Panc1 (cell line): ENCODE measurements at regions not wholly inside any gene's neighbourhood (a gene's known extent, or its start where the extent isn't known, plus 50 kb on each side); places are given as distances from the start of the nearest gene placed in this dataset.

Source experiments
- ATAC-seq: fragments of 200-7000 bp; cut with Tn5 transposase; 2 replicates; pipeline ENCODE4 v1.9.1; 2020; ENCODE audit warnings: mild to moderate bottlenecking, moderate library complexity
- BruUV-seq: library from RNA; stranded (reverse); fragments of 400-500 nt; replicated peaks from 2 replicates; lab custom pipeline; 2021; lab: Mats Ljungman, UMichigan
- CTCF ChIA-PET: fragments of 300-600 bp; sonication (Branson Sonifier 250); formaldehyde crosslinking; loops from one replicate; lab custom pipeline; 2022; ENCODE audit warnings: antibody characterized with exemption; lab: Charles Lee
- POLR2A ChIA-PET: fragments of 300-600 bp; sonication (Branson Sonifier 250); formaldehyde crosslinking; loops from one replicate; lab custom pipeline; 2022; ENCODE audit warnings: antibody characterized with exemption; lab: Charles Lee
- DNase-seq: peaks from one replicate; pipeline ENCODE4 v3.0.0-alpha.2; 2010; ENCODE audit warnings: low read depth, low spot score
- H3K27ac ChIP-seq: 2 replicates; pipeline ENCODE4 v1.5.1; 2011; ENCODE audit warnings: mild to moderate bottlenecking, low read length, inconsistent platforms
- H3K27me3 ChIP-seq: fragments of 200-500 bp; sonication (Bioruptor generic); 2 replicates; pipeline ENCODE4 v1.6.0; 2014; ENCODE audit warnings: low read length, inconsistent platforms; ENCODE audit not compliant: control insufficient read depth, insufficient read depth
- H3K36me3 ChIP-seq: fragments of 200-500 bp; sonication (Bioruptor generic); 2 replicates; pipeline ENCODE4 v1.5.1; 2014; ENCODE audit warnings: inconsistent platforms, mild to moderate bottlenecking, low read length, moderate library complexity; ENCODE audit not compliant: control insufficient read depth, insufficient read depth
- H3K4me1 ChIP-seq: 2 replicates; pipeline ENCODE4 v1.5.1; 2011; ENCODE audit warnings: inconsistent platforms, mild to moderate bottlenecking, low read length, moderate library complexity; ENCODE audit not compliant: control insufficient read depth, insufficient read depth
- H3K4me3 ChIP-seq, 2 experiments: 2 replicates each; pipeline ENCODE4 v1.5.1; 2011 to 2012; ENCODE audit warnings: low read depth in 2 of 2, low read length in 2 of 2, mild to moderate bottlenecking in 2 of 2, inconsistent platforms in 1 of 2, moderate library complexity in 1 of 2
- H3K9me3 ChIP-seq: fragments of 200-500 bp; sonication (Bioruptor generic); 2 replicates; pipeline ENCODE4 v1.5.1; 2014; ENCODE audit warnings: low read depth, mild to moderate bottlenecking, inconsistent platforms, low read length, moderate library complexity; ENCODE audit not compliant: control insufficient read depth, insufficient read depth
- CTCF ChIP-seq: fragments of 450-650 bp; IDR thresholded peaks from 2 replicates; pipeline ENCODE4 v1.5.1; 2017; ENCODE audit warnings: mild to moderate bottlenecking
- POLR2AphosphoS5 ChIP-seq: IDR thresholded peaks from 2 replicates; pipeline ENCODE4 v1.6.1; 2012; ENCODE audit warnings: mild to moderate bottlenecking, low read depth, low read length, moderate library complexity
- REST ChIP-seq, 2 experiments: IDR thresholded peaks; 2 replicates each; pipeline ENCODE4 v1.6.1; 2011 to 2012; ENCODE audit warnings: low read depth in 2 of 2, control low read depth in 1 of 2, low read length in 1 of 2, mild to moderate bottlenecking in 1 of 2, moderate library complexity in 1 of 2; ENCODE audit not compliant: insufficient read depth in 1 of 2
- SIN3A ChIP-seq: IDR thresholded peaks from 2 replicates; pipeline ENCODE4 v1.6.1; 2012; ENCODE audit warnings: low read depth, mild to moderate bottlenecking, low read length, moderate library complexity, borderline replicate concordance; ENCODE audit not compliant: insufficient read depth
- TCF7L2 ChIP-seq: IDR thresholded peaks from 2 replicates; pipeline ENCODE4 v1.6.1; 2011; ENCODE audit warnings: mild to moderate bottlenecking, low read depth, low read length, inconsistent platforms
- in situ Hi-C: cut with HindIII; loops from 2 replicates; pipeline ENCODE4 v1.10.0; 2016; ENCODE audit warnings: low sequenced_read_pairs, low pct_unique_long_range_greater_than_20kb
- intact Hi-C: fragments of 100-400 bp; cut with micrococcal nuclease; formaldehyde crosslinking; loops from one replicate; pipeline ENCODE4 v1.10.0; 2022; ENCODE audit not compliant: unreplicated experiment

GRCh38 chr6:98477231-98477630, 357.1 kb upstream of the POU3F2 start:
- ChIA-PET POLR2A (no interaction called here), CTCF (no interaction called here)
- DNase-seq (no peak), ATAC-seq (no peak)
- in situ Hi-C loops = no loop called here
- no peaks in the 10 kb centered on the region for H3K4me1 ChIP-seq
- intact Hi-C loops = no loop called here
- no peak overlapping the region for H3K4me3 ChIP-seq
- H3K27ac ChIP-seq = no peak overlapping the region
- H3K27me3 ChIP-seq = no peaks in the 10 kb centered on the region
- TF ChIP-seq TCF7L2 = no peak
- TF ChIP-seq SIN3A = no peak
- no peak for TF ChIP-seq REST (IDR thresholded peaks at IDR 0.05; ENCODE audit: insufficient read depth in 1 of 2, low read depth in 2 of 2, low read length in 1 of 2)
- TF ChIP-seq POLR2AphosphoS5 = no peak
- no peak for TF ChIP-seq CTCF
- no peaks in the 10 kb centered on the region; the same call in 1 of the 2 replicates for H3K9me3 ChIP-seq
- H3K36me3 ChIP-seq = no peaks in the 10 kb centered on the region
- no TSS peak for BruUV-seq

- H3K9me3 ChIP-seq = no peaks in the 10 kb centered on the region
- intact Hi-C loops = no loop called here
- no peak overlapping the region for H3K4me3 ChIP-seq
- DNase-seq (no peak), ATAC-seq (no peak)
- TF ChIP-seq SIN3A = no peak
- TF ChIP-seq CTCF = no peak
- TF ChIP-seq TCF7L2 = no peak
- no peak for TF ChIP-seq REST (IDR thresholded peaks at IDR 0.05; ENCODE audit: insufficient read depth in 1 of 2, low read depth in 2 of 2, low read length in 1 of 2)
- TF ChIP-seq POLR2AphosphoS5 = no peak
- ChIA-PET POLR2A (no interaction called here), CTCF (no interaction called here)
- BruUV-seq = no TSS peak
- H3K27me3 ChIP-seq = no peaks in the 10 kb centered on the region
- H3K36me3 ChIP-seq = no peaks in the 10 kb centered on the region
- in situ Hi-C loops = no loop called here
- no peaks in the 10 kb centered on the region for H3K4me1 ChIP-seq
- H3K27ac ChIP-seq = no peak overlapping the region
Measured at GRCh38 chr6:98484696-98485095, 349.7 kb upstream of the POU3F2 start.
